ENCODE measurements at regions not wholly inside any gene's neighbourhood (a gene's known extent, or its start where the extent isn't known, plus 50 kb on each side); places are given as distances from the start of the nearest gene placed in this dataset.

DNA sequence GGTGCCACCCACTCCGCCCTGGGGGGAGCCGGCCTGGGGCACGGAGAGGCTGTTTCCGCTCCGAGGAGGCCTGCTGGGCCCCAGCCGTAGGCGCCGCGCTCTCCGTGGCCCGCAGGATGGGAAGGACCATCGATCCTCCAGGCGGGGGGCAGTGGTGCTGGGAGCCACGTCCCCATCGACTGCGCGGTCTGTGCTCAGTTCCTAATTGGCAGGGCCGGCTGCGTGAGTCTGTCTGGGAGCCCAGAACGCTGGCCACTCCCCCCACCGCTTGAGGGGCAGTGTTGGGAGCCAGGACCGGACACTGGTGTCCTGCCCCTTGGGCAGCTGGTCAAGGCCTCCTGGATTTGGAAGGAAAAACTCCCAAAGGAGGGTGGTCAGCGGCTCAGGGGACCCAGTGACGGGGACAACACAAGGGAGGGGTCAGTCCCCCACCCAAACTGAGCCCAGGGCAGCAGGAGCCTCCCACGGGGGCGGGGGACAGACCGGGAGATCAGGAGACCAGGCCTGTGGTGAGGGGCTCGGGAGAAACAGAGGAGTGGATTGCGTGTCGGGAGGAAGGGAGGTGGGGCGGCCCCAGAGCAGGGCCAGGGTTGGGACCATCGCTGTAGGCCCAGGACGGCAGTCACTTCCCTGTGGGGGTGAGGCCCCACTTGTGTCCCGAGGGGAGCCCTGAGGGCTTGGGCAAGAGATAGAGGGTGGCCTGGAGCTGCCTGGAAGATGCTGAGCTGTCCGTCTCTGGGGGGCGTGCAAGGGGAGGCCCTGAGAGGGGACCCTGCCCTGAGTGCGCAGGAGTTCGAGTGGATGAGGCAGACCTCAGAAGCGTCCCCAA is 89.0 kb downstream of the UNCX start:
- DNase-seq (ENCODE audit: low read depth in 2 of 2): no peak

GRCh38 chr7:1322240-1323110 is 89.8 kb downstream of the UNCX start:
- DNase-seq (ENCODE audit: low read depth in 2 of 2): no peak

GRCh38 chr7:1323178-1324027 is 90.7 kb downstream of the UNCX start:
- no peak for DNase-seq (ENCODE audit: low read depth in 2 of 2)

GRCh38 chr7:1324028-1324900 is 91.6 kb downstream of the UNCX start:
- no peak for DNase-seq (ENCODE audit: low read depth in 2 of 2)

GRCh38 chr7:1325246-1325645 is 92.6 kb downstream of the UNCX start:
- DNase-seq (ENCODE audit: low read depth in 2 of 2): no peak

GRCh38 chr7:1325646-1326510 is 93.2 kb downstream of the UNCX start:
- no peak for DNase-seq (ENCODE audit: low read depth in 2 of 2)

- DNase-seq (ENCODE audit: low read depth in 2 of 2): no peak
Measured at GRCh38 chr7:1326511-1326785, 93.8 kb downstream of the UNCX start.

DNA sequence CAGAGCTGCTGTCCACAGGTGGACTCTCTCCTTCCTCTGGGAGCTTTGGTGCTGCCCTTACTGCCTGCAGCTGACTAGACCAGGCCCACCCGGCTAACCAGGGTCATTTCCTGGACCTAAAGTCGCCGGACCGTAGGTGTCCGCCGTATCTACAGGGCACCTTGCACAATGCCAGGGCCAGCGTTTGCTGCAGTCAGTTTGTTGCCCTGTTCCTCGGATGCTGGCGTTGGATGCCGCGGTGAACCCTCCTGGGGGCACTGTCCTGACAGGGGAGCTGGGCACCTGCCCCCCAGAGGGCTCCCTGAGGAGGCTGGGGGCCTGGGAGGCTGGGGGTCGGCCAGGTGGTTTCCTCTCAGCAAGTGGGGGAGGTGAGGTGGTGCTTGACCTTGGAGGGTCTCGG is 96.6 kb downstream of the UNCX start:
- DNase-seq (ENCODE audit: low read depth in 2 of 2): no peak

DNA sequence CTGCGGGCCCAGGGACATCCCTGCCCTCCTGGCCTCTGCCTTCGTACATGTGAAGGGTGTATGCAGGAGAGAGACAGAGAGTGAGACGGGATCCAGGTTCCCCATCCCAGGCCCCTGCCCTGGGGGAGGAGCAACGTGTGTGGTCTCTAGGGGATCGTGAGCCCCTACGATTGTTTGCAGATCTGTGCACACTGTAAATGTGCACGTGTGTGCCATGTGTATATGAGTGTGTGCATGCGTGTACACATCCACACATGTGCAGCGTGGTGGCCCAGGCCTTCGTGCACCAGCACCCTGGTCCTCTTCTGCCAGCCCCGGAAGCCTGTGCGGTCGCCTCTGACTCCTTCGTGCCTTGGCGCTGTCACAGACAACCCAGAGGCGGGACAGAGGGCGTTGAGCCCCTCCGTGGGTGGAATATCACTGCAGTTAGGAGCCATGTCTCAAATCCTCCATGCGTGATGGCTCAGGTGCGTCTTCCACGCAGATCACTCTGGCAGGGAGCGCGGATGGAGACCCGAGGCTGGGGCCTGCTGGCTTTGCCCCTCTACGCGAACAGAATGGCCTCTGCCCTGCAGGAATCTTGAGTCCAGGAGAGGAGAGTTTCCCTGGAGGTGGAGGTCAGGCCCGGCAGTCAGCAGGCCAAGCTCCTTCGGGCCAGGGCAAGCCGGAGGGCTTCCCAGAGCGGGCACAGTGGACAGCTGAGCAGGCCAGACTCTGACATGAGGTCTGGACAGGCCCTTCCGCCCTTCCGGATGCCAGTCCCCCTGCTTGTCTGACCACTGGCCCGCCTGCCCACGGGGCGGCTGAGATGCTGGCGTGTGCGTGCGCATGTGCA is 97.5 kb downstream of the UNCX start:
- no peak for DNase-seq (ENCODE audit: low read depth in 2 of 2)

GRCh38 chr7:1330801-1331425 is 98.2 kb downstream of the UNCX start:
- no peak for DNase-seq (ENCODE audit: low read depth in 2 of 2)

DNA sequence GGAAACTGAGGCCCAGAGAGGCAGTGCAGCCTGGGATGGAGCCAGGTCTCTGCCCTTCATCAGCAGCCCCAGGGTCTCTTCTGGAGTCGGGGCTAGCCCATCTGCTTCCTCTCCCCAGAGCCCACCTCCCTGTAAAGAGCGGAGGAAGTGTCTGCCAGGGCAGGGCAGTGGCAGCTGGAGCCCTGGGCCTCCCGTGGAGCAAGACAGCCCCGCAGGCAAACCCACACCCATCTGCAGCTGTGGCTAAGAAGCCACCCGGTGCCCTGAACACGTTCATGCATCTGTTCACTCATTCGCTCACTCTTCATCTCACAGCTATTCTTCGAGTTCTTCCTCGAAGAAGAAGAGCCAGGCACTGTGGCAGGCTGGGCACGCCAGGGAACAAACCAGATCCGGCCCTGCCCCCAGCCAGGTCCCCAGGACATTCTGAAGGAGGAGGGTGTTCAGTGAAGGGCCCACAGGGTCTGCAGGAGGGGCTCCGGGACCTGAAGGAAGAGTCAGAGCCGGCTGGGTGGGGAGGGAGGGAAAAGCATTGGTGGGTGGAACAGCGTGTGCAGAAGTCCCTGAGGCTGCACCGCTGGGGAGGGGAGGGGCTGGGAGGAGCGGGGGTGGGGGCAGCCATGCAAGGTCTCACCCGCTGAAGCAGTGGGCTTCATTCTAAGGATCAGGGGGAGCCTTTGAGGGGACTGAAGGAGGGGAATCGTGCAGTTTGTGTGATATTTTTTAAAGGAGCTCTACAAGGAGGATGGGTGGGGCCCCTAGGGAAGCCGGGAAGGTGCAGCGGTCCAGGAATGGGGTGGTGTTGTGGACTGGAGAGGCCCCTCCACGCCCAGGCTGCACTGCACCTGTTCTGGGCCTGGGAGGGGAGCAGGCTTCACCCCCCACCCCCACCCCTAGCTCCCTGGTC is 99.1 kb downstream of the UNCX start:
- no peak for DNase-seq (ENCODE audit: low read depth in 2 of 2)

DNA sequence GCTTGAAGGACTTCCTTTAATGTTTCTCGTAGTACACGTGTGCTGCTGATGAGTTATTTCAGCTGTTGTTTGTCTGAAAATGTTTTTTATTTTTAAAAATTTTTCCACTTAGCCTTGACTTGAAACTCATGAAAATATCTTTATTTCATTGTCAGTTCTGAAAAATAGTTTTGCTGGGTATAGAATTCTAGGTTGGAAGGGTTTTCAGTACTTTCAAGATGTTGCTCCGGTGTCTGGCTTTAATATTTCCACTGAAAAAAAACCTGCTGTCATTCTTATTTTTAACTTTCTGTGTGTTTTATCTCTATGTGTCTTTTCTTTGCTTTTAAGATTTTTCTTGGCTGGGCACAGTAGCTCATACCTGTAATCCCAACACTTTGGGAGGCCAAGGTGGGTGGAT is 103.8 kb downstream of the UNCX start:
- DNase-seq (ENCODE audit: low read depth in 2 of 2): no peak

DNA sequence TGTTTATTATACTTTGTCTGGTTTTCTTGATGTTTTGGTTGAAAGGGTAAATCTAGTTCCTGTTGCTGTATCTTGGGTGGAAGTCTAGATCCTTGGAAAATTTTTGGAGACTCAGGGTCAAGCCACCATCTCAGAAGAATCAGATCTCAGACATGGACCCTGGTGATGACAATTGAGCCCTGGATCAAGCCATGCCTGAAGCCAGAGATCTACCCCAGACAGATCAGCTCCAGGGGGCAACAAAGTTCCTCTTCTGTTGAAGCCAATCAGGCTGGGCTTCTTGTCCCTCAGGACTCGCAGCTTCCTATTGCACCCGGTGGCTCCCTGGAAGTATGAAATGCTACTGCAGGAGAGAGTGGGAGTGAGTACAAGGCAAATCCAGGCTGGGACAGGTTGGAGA is 106.9 kb downstream of the UNCX start:
- DNase-seq (ENCODE audit: low read depth in 2 of 2): no peak

DNA sequence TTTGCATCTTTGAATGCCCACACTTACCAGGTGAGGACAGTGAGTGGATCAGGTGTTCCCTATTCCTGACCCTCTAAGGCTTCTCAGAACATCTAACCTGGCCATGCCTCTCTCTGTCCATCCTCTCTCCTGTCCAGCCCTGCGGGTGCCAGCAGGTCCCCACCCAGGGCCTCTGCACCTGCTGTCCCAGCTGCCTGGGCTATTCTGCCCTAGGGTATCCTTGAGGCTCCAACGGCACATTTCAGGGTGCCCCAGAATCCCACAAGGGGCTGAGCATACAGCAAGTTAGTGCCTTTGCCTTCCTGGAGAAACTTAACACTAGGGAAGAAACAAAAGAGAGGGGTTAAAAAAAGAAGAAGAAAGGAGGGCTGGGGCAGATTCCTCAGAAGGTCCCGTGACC is 107.4 kb downstream of the UNCX start:
- DNase-seq (ENCODE audit: low read depth in 2 of 2): no peak

- no peak for DNase-seq (ENCODE audit: low read depth in 2 of 2)
Measured at GRCh38 chr7:1340461-1341360, 108.0 kb downstream of the UNCX start.

DNA sequence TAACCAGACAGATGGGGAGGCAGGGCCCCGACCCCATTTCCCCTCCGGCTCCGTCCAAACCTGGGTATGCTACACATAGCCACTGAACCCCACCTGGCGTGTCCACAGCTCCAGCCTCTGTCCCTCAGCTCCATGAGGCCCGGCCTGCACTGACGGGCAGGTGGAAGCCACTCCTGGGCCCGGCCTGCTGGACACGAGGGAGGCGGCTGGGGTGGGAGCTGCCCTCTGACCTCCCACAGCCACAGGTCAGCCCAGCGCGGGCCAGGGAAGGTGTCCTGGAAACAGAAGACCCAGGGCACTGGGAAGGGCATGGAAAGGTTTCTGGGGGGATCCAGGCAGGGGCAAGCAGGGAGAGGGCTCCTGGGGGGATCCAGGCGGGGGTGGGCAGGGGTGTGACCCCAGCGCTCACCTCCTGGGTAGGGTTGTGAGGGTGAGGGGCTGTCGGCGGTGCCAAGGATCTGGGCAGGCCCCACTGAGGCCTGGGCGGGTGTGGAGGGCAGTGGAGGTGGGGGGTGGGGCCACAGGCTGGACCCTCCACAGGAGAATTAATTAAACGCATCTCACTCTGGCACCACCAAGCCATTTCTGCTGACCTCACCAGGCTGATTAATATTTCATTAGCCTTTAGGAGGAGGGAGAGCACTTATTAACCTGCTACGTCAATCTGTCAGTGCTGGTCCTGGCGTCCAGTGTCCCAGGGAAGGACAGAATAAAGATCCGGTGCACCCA is 108.9 kb downstream of the UNCX start:
- DNase-seq (ENCODE audit: low read depth in 2 of 2): no peak

Data from stimulated activated CD4-positive, alpha-beta T cell treated with anti-CD3 and anti-CD28 coated beads, Interleukin-1b, Interleukin-23, amount 100 ng/mL, for 4 hours (primary cell).